Right lobe of liver (tissue), 4 donors: ENCODE measurements at regions not wholly inside any gene's neighbourhood (a gene's known extent, or its start where the extent isn't known, plus 50 kb on each side); places are given as distances from the start of the nearest gene placed in this dataset.
A peak's percentile ranks its signal among the peaks of the same experiment; 100 is the strongest.

Experiments used
- CTCF ChIP-seq, 4 donors: fragments of 200-600 bp in 3 of 4; fragments of 450-650 bp in 1 of 4; IDR thresholded peaks; one replicate each; pipeline versions ENCODE4 v1.5.1 to v1.8.0; 2016 to 2022; ENCODE audit warnings: antibody characterized with exemption in 4 of 4, mild to moderate bottlenecking in 2 of 4
- POLR2A ChIP-seq: fragments of 450-650 bp; IDR thresholded peaks from one replicate; pipeline ENCODE4 v1.6.1; 2017; ENCODE audit warnings: antibody characterized with exemption, mild to moderate bottlenecking
- donor health status: DM: no; HTN: no; CAD: no.
- donor health status: DM: no; HTN: no; CAD: no.
- donor health status: DM: no; HTN: yes; CAD: no.

- TF ChIP-seq CTCF (IDR thresholded peaks at IDR 0.05) = peak in 2 of 4 donors; percentile 3 to 38
- TF ChIP-seq POLR2A = no peak
Observed at GRCh38 chr6:169990095-169991030, 238.9 kb downstream of the ERMARD start.
